RWPE1 (cell line): ENCODE measurements at regions not wholly inside any gene's neighbourhood (a gene's known extent, or its start where the extent isn't known, plus 50 kb on each side); places are given as distances from the start of the nearest gene placed in this dataset.

Experiments
- CTCF ChIA-PET: fragments of 350-600 bp; sonication (Branson Sonifier 250); formaldehyde crosslinking; extraction: SDS; loops from one replicate; lab custom pipeline; 2021; lab: Yijun Ruan, JAX
- POLR2A ChIA-PET: fragments of 400-600 bp; formaldehyde crosslinking; extraction: SDS; loops from one replicate; lab custom pipeline; 2020; ENCODE audit warnings: antibody characterized with exemption; ENCODE audit not compliant: low non-redundant PET; lab: Yijun Ruan, JAX
- DNase-seq: peaks from one replicate; pipeline ENCODE4 v3.0.0; 2012; ENCODE audit warnings: low spot score
- H3K27ac ChIP-seq: fragments of 450-650 bp; 2 replicates; pipeline ENCODE4 v1.5.1; 2017
- TF ChIP-seq, protein P1 (sequence below): fragments of 450-650 bp; conservative IDR thresholded peaks from 2 replicates; pipeline ENCODE4 v1.5.1; 2017; ENCODE audit warnings: low read depth, mild to moderate bottlenecking

DNA sequence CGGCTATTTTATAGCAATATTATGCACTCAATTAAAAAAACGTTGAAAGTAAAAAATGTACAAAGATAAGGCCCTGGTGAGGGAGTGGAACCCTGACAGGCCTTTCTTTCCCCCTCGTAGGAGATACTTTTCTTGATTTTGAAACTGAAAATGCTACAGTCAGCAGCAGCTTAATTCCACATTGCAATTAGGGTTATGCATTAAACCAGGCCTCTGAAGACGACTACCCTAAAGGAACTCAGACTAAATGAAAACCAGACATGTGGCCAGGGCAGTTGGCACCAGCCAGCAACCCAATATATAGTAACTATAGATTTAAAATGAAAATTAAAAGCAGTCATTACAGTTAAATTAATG, 463.2 kb upstream of the MAF start:
- TF ChIP-seq, protein P1, sequence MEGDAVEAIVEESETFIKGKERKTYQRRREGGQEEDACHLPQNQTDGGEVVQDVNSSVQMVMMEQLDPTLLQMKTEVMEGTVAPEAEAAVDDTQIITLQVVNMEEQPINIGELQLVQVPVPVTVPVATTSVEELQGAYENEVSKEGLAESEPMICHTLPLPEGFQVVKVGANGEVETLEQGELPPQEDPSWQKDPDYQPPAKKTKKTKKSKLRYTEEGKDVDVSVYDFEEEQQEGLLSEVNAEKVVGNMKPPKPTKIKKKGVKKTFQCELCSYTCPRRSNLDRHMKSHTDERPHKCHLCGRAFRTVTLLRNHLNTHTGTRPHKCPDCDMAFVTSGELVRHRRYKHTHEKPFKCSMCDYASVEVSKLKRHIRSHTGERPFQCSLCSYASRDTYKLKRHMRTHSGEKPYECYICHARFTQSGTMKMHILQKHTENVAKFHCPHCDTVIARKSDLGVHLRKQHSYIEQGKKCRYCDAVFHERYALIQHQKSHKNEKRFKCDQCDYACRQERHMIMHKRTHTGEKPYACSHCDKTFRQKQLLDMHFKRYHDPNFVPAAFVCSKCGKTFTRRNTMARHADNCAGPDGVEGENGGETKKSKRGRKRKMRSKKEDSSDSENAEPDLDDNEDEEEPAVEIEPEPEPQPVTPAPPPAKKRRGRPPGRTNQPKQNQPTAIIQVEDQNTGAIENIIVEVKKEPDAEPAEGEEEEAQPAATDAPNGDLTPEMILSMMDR, result no peak
- POLR2A ChIA-PET, result no interaction called here
- no peak overlapping the region for H3K27ac ChIP-seq
- CTCF ChIA-PET, result interaction anchor here (0.6 kb wide), 1 partner anchor 972 kb away, joined by 4 read pairs; the partner anchor contains the start of gene ATMIN
- no peak for DNase-seq

DNA sequence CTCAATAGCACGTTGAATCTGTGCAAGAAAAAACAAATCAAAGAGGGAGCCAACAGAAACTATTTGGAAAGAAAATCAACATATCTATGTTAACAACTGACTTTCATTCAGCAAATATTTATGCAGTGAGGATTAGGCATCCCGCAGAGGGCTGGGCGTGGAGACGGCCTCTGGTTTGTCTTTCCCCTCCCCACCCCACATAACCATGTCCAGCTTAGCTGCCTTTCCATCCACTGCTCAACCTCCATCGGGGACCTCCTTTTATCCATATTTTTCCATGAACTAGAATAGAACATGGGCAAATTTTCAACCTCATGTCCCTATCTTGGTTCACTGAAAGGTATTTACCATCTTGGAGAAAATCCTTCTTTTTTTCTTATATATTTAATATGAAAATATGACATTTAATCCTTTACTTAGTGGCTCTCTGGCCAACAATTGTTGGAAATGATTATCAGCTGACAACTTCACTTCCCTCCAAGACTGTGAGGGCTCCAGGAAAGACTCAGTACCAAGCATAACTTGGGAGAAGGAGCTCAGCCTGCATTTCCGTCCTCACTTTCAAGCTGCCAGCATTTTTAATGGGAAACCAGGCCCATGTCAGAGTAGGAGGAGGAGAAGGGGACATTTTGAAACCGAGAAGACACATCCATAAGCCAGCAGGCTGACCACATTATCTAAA, 462.6 kb upstream of the MAF start:
- DNase-seq, result no peak
- TF ChIP-seq, protein P1, result no peak
- CTCF ChIA-PET, result no interaction called here
- no peak overlapping the region for H3K27ac ChIP-seq
- POLR2A ChIA-PET, result no interaction called here

DNA sequence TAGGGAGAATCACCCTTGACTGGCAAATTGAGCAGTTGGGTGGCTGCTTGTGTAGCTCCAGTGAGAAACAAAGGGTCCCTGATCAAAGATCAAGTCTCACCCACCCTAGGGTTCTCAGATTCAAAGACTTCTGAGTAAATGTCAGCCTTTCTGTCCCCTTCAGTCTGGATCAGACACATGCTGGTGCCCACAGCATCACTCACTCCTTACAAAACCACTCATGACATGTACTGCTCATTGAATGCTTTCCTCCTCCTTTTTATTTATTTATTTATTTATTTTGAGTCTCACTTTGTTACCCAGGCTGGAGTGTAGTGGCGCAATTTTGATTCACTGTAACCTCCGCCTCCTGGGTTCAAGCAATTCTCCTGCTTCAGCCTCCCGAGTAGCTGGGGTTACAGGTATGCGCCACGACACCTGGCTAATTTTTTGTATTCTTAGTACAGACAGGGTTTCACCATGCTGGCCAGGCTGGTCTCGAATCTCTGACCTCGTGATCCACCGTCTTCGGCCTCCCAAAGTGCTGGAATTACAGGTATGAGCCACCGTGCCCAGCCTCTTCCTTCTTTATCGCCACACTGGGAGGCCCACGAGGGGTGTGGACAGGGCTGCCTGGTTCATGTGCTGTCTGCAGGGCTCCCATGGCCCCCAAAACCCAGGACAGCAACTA, 462.0 kb upstream of the MAF start:
- no peak for DNase-seq
- TF ChIP-seq, protein P1, result no peak
- CTCF ChIA-PET, result no interaction called here
- H3K27ac ChIP-seq, result no peak overlapping the region
- POLR2A ChIA-PET, result no interaction called here

DNA sequence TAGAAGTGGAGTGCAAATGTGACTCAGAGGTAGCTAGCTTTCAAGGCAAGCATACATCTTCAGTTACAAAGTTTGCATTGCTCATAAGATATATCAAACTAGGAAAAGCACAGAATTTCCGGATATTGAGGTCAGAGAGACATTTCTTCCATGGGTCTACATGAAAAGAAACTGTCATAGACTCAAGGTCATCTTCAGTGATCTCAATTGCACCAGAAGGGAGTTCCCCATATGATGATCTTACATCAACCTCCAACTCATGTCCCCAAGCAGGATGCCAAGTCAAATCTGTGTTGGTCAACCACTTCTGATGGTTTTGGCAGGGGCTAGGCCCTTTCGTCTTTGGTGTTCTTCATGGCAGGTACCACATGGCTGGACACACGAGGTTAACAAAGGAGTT, 459.9 kb upstream of the MAF start:
- TF ChIP-seq, protein P1, result no peak
- no peak for DNase-seq
- ChIA-PET CTCF (no interaction called here), POLR2A (no interaction called here)
- no peak overlapping the region for H3K27ac ChIP-seq

DNA sequence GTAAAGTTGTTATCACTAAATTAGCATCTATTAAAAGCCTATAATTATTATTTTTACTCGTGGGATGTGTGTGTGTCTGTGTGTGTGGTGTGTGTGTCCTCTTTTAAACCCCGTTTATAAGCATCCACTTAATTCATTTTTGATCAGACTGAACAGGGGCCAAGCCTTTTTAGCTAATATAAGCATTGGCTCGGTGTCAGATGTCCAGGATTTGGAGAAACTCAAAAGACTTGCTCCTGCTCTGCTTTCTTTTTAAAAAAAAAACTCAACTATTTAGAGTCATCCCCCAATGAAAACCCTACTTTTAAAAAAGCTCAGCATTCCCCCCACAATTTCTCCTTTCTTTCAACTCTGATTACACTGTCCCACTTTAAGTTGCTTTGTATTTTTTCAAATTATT, 459.3 kb upstream of the MAF start:
- H3K27ac ChIP-seq, result no peak overlapping the region
- ChIA-PET POLR2A (no interaction called here), CTCF (interaction anchor here (0.7 kb wide), 1 partner anchor 307 kb away, joined by 3 read pairs; no protein-coding TSS in a partner anchor)
- TF ChIP-seq, protein P1, result no peak
- no peak for DNase-seq

DNA sequence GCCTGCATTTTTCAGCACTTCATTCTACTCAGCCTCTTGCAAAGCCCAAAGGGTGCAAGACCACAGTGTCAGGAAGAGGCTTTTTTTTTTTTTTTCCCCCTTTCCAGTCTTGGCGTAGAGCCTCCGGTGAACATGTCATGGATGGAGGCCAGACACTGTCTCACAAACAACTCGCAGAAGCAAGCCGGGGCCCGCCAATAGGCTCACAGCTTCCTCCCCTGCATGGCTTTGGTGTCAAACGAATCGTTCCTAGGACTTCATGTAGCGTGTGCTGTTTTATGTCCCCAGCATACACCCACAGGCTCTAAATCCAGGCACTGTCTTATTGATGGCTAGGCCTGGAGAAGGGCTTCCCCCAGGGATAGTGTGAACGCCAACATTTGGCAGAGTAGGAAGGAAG, 457.7 kb upstream of the MAF start:
- TF ChIP-seq, protein P1, result no peak
- CTCF ChIA-PET, result no interaction called here
- no peak overlapping the region for H3K27ac ChIP-seq

More for the DNA sequence above, 457.7 kb upstream of the MAF start:
- no peak for DNase-seq
- POLR2A ChIA-PET, result no interaction called here
